Smooth muscle cell (in vitro differentiated cells): ENCODE measurements at regions not wholly inside any gene's neighbourhood (a gene's known extent, or its start where the extent isn't known, plus 50 kb on each side); places are given as distances from the start of the nearest gene placed in this dataset.

Experiments
- DNase-seq: peaks from one replicate; lab custom pipeline; 2025; ENCODE audit not compliant: unreplicated experiment; lab: John Stamatoyannopoulos, UW
- H2AFZ ChIP-seq: fragments of 200-600 bp; sonication (generic); 2 replicates; pipeline ENCODE4 v1.6.0; 2016; ENCODE audit warnings: antibody characterized with exemption, low read depth, mild to moderate bottlenecking
- H3F3A ChIP-seq: fragments of 200-600 bp; sonication (generic); 2 replicates; pipeline ENCODE4 v1.6.0; 2017; ENCODE audit warnings: antibody characterized with exemption, low read depth
- H3K27ac ChIP-seq: fragments of 200-600 bp; sonication (generic); 2 replicates; pipeline ENCODE4 v1.5.1; 2016; ENCODE audit warnings: low read depth, mild to moderate bottlenecking
- H3K27me3 ChIP-seq: fragments of 200-600 bp; sonication (generic); 2 replicates; pipeline ENCODE4 v1.6.1; 2016; ENCODE audit warnings: low read depth, mild to moderate bottlenecking
- H3K36me3 ChIP-seq: fragments of 200-600 bp; sonication (generic); 2 replicates; pipeline ENCODE4 v1.5.1; 2016; ENCODE audit warnings: low read depth
- H3K4me1 ChIP-seq: fragments of 200-600 bp; sonication (generic); 2 replicates; pipeline ENCODE4 v1.5.1; 2016; ENCODE audit warnings: low read depth
- H3K4me2 ChIP-seq: fragments of 200-600 bp; sonication (generic); 2 replicates; pipeline ENCODE4 v1.6.0; 2016; ENCODE audit warnings: mild to moderate bottlenecking
- H3K4me3 ChIP-seq: fragments of 200-600 bp; sonication (generic); 2 replicates; pipeline ENCODE4 v1.5.1; 2016; ENCODE audit warnings: mild to moderate bottlenecking
- H3K79me2 ChIP-seq: fragments of 200-600 bp; sonication (generic); 2 replicates; pipeline ENCODE4 v1.6.0; 2016; ENCODE audit warnings: low read depth, mild to moderate bottlenecking
- H3K9ac ChIP-seq: fragments of 200-600 bp; sonication (generic); 2 replicates; pipeline ENCODE4 v1.6.0; 2016; ENCODE audit warnings: low read depth
- H3K9me3 ChIP-seq: fragments of 200-600 bp; sonication (generic); replicated peaks from 2 replicates; pipeline ENCODE4 v1.5.1; 2016; ENCODE audit warnings: low read depth
- H4K20me1 ChIP-seq: fragments of 200-600 bp; sonication (generic); 2 replicates; pipeline ENCODE4 v1.6.0; 2016; ENCODE audit warnings: low read depth
- WGBS: methylation state at CpG from one replicate; pipeline ENCODE4 v1.1.7; 2016; ENCODE audit warnings: low lambda C conversion rate; 5-methylcytosine and 5-hydroxymethylcytosine counted together
- TF ChIP-seq, protein P1 (sequence below): fragments of 200-600 bp; sonication (generic); IDR thresholded peaks from 2 replicates; pipeline ENCODE4 v1.5.1; 2017; ENCODE audit warnings: borderline replicate concordance, mild to moderate bottlenecking, antibody characterized with exemption; ENCODE audit not compliant: insufficient read depth, poor library complexity, severe bottlenecking

DNA sequence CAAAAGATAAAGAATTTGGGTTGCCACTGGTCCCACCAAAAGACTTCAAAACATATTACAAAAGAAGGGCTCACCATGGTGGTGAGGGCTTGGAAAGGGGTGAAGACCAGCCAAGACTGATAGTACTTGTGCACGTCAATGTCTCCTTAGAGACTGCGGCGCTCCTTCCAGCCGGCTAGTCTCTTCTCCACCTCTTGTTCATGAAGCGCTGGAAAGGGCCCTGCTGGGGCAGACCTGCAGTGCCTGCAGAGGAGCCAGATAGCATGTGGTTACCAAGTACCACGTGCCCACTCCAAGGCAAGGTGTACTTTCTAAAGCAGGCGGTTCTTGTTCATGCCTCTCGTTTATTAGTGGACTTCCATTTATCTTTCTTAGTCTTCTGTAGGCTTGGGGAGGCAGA, 92.7 kb upstream of the FAM20A start:
- H3K4me3 ChIP-seq: no peak overlapping the region
- 93% methylated on average over 8 of the region's 8 CpGs for WGBS
- TF ChIP-seq, protein P1, sequence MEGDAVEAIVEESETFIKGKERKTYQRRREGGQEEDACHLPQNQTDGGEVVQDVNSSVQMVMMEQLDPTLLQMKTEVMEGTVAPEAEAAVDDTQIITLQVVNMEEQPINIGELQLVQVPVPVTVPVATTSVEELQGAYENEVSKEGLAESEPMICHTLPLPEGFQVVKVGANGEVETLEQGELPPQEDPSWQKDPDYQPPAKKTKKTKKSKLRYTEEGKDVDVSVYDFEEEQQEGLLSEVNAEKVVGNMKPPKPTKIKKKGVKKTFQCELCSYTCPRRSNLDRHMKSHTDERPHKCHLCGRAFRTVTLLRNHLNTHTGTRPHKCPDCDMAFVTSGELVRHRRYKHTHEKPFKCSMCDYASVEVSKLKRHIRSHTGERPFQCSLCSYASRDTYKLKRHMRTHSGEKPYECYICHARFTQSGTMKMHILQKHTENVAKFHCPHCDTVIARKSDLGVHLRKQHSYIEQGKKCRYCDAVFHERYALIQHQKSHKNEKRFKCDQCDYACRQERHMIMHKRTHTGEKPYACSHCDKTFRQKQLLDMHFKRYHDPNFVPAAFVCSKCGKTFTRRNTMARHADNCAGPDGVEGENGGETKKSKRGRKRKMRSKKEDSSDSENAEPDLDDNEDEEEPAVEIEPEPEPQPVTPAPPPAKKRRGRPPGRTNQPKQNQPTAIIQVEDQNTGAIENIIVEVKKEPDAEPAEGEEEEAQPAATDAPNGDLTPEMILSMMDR: no peak
- H3K9me3 ChIP-seq: no peaks in the 10 kb centered on the region
- no peaks in the 10 kb centered on the region for H3K4me1 ChIP-seq
- no peak overlapping the region for H3K9ac ChIP-seq
- no peaks in the 10 kb centered on the region for H4K20me1 ChIP-seq
- H2AFZ ChIP-seq: peak overlapping the region; percentile 37
- no peaks in the 10 kb centered on the region for H3K79me2 ChIP-seq
- DNase-seq: no peak
- H3K4me2 ChIP-seq: no peak overlapping the region
- H3F3A ChIP-seq: peaks cover 4% of the 10 kb centered on the region
- H3K36me3 ChIP-seq: no peaks in the 10 kb centered on the region
- H3K27me3 ChIP-seq: no peaks in the 10 kb centered on the region
- no peak overlapping the region for H3K27ac ChIP-seq

DNA sequence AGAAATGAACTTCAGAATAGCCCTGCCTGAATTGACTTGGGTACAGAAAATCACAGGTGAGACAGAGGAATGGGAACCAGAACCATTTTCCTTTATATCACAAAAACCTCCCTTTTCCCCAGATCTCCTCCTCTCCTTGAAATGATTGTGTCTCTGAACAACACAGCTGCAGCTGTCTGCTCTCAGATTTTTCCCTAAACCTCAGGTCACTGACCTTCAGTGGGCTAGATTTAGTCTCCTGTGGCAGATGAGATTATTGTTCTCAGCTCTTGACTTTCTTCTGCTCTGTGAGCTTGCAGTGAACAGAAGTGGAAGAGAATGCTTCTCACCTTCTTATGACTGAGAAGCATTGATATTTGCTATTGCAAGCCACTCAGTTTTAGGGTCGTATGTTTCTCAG, 92.3 kb upstream of the FAM20A start:
- Histone ChIP-seq H3K79me2 (no peaks in the 10 kb centered on the region), H3K27me3 (no peaks in the 10 kb centered on the region), H4K20me1 (no peaks in the 10 kb centered on the region), H2AFZ (peak overlapping the region; percentile 37), H3K9me3 (no peaks in the 10 kb centered on the region), H3K9ac (no peak overlapping the region), H3K36me3 (no peaks in the 10 kb centered on the region), H3K4me2 (no peak overlapping the region), H3K27ac (no peak overlapping the region), H3K4me1 (no peaks in the 10 kb centered on the region), H3K4me3 (no peak overlapping the region), H3F3A (peaks cover 3% of the 10 kb centered on the region)
- DNase-seq: no peak
- WGBS: 92% methylated on average over 1 of the region's 1 CpG
- TF ChIP-seq, protein P1: no peak

DNA sequence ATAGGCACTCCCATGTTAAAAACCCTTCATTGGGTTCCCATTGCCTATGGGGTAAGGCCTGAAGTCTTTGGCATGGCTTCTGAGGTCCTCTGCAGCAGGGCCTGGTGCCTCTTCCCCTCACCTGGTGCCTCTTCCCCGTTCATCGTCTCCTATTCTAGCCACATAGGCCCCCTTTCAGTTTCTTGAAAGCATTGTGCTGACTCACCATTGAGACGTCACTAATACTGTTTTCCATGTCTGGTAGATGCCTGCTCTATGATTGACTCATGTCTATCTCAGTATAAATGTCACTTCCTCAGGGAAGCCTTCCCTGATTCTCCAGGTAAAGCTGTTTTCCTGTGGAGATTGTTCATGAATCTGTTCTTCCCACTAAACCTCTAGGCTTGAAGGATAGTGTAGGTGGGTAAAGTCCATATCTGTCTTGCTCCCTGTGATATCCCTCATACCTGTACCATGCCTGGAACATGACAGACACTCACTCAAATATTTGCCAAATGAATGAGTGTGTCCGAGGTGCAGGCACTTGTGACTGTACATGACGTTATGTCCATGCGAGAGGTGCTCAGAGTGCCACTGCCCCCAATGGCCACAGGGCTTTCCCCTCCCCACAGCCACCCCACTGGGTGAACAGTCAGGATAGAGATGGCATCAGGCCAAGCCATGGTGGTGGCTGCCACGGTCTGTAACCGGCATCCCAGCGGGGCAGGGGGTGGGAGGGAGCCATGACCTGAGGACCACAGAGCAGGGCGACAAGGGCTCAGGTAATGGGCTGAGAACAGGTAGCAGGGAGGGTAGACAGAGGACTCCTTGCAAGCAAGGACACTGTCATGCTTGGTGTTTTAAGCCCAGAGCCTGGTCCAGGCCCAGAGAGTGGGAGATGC, 85.2 kb upstream of the FAM20A start:
- Histone ChIP-seq H3K27me3 (no peaks in the 10 kb centered on the region), H3F3A (no peaks in the 10 kb centered on the region)

More for the DNA sequence above, 85.2 kb upstream of the FAM20A start:
- no peak overlapping the region for H3K9ac ChIP-seq
- no peaks in the 10 kb centered on the region for H3K4me1 ChIP-seq
- no peak overlapping the region for H3K27ac ChIP-seq
- WGBS: 91% methylated on average over 10 of the region's 10 CpGs
- TF ChIP-seq, protein P1: no peak
- H3K79me2 ChIP-seq: no peaks in the 10 kb centered on the region
- no peaks in the 10 kb centered on the region for H3K9me3 ChIP-seq
- no peaks in the 10 kb centered on the region for H3K36me3 ChIP-seq
- no peak overlapping the region for H3K4me3 ChIP-seq
- no peak overlapping the region for H2AFZ ChIP-seq
- no peaks in the 10 kb centered on the region for H4K20me1 ChIP-seq
- no peak overlapping the region for H3K4me2 ChIP-seq
- no peak for DNase-seq
